KBM-7 (cell line): ENCODE measurements at regions not wholly inside any gene's neighbourhood (a gene's known extent, or its start where the extent isn't known, plus 50 kb on each side); places are given as distances from the start of the nearest gene placed in this dataset.
"Not testable (repeated sequence)": the region's sequence is repeated elsewhere in the genome, so short reads cannot be mapped to it uniquely, and the experiment has no call there.

ENCODE experiments used
- DNase-seq: peaks from one replicate; pipeline ENCODE4 v3.0.0-alpha.2; 2015
- in situ Hi-C: fragments of 300-500 bp; cut with MboI; formaldehyde crosslinking; loops from 2 replicates; pipeline ENCODE4 v1.14.3; 2020; ENCODE audit warnings: low sequenced_read_pairs, low pct_unique_long_range_greater_than_20kb, mixed read lengths

DNA sequence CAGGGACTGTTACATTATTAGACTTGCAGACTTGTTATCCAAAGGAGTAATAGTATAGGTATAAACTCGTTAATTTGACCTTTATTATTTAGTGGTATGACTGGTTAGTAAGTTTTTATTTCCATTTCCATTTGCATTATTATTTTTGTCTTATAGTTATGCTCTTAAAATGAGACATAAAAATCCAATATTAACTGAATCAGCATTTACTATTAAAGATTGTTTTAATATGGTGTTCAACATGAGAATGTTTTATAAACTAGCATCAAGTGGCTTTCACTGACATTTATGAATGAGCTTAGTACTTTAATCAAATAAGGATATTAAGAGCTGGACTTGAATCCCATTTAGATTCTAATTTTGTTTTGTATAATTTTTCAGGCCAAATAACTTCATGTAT is 228.1 kb upstream of the HAND2 start:
- DNase-seq: no peak
- in situ Hi-C loops: no loop called here

DNA sequence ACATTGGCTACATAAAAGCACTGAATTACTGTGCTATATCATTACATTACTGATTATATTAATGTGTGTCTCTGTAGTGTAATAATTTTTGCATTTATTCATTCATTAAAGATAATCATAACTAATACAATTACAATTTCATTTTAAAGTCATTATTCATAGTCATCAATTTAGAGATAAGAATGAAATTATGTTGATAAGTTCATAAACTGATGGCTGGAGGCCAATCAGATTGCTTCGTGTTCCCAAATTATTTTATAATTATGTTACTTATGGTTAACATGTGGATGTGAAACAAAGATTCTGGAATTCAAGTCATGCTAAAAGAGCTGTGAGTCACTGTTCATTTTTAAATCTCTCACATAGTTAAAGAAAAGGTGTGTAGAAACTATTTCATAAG is 223.4 kb upstream of the HAND2 start:
- no peak for DNase-seq
- in situ Hi-C loops: no loop called here

DNA sequence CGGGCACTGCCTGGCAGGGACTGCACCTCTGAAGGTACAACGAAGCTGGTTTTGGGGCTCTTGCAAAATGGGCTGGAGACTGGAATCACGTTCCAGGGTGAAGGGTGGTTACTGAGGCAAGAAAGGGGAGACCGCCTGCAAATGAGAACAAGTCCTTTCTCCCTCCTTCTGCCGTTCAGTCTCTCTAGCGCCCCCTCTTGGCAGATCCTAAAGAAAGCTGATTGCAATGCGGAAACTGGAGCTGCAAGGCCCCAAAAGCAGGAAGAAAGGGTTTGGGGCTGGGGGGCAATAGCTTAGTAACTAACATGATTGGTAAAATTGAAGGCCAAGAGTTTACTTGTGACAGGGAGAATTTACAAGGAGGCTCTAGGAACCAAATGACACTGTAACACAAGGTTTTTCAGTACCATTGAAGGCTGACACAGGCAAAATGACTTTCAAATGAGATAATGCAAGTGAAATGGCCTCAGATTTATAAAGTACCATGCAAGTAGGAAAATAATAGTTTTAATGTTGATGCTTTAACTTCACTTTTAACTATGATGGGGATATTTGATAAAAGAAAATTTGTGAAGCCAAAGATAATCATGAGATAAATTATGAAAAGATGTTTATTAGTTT is 222.7 kb upstream of the HAND2 start:
- in situ Hi-C loops: no loop called here

DNA sequence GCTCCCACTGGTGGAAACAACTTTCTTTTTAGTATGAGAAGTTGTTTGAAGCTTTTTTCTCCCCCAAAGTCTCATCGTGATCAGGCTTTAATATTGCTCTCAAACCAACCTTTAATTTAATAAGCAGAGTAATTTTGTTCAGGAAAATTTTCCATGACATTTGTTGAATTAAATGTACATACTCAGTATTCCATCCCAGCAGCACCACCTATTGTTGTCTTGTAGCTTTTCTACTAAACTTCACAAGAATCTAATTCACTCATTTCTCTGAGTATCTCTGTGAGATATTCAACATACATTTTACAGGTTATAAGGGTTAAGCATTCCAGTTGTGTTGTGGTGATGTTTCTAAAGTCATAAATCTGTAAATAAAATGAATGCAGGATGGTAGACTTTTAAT is 218.3 kb upstream of the HAND2 start:
- in situ Hi-C loops: no loop called here
- DNase-seq: no peak

More for the DNA sequence above, 222.7 kb upstream of the HAND2 start:
- DNase-seq: peak; percentile 76

- DNase-seq: no peak
- in situ Hi-C loops: no loop called here
Measured at GRCh38 chr4:173747537-173748257, 217.7 kb upstream of the HAND2 start.

GRCh38 chr4:173746424-173746823 is 216.4 kb upstream of the HAND2 start:
- in situ Hi-C loops: no loop called here
- DNase-seq: no peak

GRCh38 chr4:173745765-173746164 is 215.7 kb upstream of the HAND2 start:
- DNase-seq: no peak
- in situ Hi-C loops: no loop called here

DNA sequence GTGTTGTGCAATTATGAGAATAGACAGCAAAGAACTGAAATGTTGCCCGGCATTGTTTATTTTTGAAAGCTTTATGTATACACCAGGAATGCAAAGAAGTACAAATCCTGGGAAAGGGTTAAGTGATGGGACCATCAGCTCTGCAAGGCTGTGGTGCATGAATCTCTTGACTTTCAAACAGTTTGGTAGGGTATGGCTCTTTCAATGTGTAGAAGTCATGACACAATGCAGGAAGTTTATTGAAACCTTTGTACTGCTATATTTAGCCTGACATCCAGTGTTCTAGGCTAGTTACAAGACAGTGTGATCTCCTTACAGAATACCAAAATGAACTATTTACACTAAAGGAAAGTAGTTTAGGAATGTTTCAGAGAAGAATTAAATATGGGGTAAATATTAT is 206.8 kb upstream of the HAND2 start:
- in situ Hi-C loops: no loop called here
- DNase-seq: no peak

GRCh38 chr4:173735585-173735984 is 205.6 kb upstream of the HAND2 start:
- in situ Hi-C loops: no loop called here
- DNase-seq: no peak

DNA sequence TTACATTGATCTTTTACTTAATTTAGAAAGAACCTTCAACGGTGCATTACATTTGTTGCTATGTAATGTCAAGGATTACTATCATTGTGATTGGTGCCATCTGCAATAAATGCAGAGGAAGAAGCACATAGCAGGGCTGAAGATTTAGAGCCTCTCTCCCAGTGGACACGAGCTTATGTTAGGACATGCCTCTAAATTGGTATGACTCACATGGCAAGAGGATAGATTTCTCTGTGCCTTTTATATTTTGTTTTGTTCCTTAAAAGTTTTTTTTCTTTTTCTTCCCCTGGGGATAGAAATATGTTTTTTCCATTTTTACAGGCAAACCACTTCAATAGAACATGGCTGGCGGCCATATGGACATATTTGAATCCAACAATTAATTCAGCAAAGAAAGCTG is 205.0 kb upstream of the HAND2 start:
- no peak for DNase-seq
- in situ Hi-C loops: no loop called here

DNA sequence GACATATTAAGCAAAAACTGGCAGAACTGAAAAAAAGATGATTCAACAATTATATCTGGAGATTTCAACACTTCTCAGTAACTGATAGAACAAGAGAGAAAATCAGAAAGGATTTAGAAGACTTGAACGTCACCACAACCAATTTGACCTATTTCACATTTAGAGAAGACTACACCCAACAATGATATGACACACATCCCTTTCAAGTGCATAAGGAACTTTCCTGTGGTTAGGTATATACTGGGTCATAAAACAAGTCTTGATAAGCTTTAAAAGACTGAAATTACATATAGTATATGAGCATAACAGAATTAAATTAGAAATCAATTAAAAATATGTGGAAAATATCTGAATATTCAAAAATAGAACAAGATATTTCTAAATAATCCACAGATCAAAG is 201.2 kb upstream of the HAND2 start:
- no peak for DNase-seq
- in situ Hi-C loops: no loop called here

GRCh38 chr4:173722075-173722474 is 192.0 kb upstream of the HAND2 start:
- DNase-seq: no peak
- in situ Hi-C loops: no loop called here

DNA sequence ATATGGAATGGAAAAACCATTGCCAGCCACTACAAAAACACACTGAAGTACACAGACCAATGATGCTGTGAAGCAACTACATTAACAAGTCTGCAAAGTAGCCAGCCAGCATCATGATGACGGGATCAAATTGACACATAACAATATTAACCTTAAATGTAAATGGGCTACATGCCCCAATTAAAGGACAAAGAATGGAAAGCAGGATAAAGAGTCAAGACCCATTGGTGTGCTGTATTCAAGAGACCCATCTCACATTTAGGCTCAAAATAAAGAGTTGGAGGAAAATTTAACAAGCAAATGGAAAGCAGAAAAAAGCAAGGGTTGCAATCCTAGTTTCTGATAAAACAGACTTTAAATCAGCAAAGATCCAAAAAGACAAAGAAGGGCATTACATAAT is 188.5 kb upstream of the HAND2 start:
- DNase-seq, in situ Hi-C loops: not testable (repeated sequence)

GRCh38 chr4:173717581-173717980 is 187.6 kb upstream of the HAND2 start:
- in situ Hi-C loops: no loop called here
- DNase-seq: no peak

- in situ Hi-C loops: no loop called here
Measured at GRCh38 chr4:173714456-173714855, 184.4 kb upstream of the HAND2 start.

DNA sequence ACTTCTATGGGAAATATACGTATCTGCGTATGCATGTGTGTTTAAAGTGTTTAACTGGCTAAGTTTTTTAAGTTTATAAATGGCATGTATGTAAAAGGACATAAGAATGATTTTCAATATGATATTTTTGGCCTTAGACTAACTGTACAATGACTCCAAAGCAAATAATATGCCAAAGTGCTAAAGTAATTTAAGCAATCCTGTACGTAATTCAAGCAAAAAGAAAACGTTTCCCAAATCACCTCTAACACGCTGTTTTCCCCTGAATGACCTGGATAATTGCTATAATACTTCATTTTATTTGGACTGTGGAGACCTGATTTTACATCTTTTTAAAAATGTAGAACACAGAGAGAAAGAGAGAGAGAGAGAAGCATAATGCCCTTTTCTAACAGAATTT is 183.0 kb upstream of the HAND2 start:
- no peak for DNase-seq
- in situ Hi-C loops: no loop called here

More at GRCh38 chr4:173714456-173714855, 184.4 kb upstream of the HAND2 start:
- DNase-seq: no peak

GRCh38 chr4:173707658-173708419 is 177.8 kb upstream of the HAND2 start:
- no peak for DNase-seq
- in situ Hi-C loops: no loop called here

GRCh38 chr4:173704201-173704600 is 174.2 kb upstream of the HAND2 start:
- in situ Hi-C loops: no loop called here
- no peak for DNase-seq

GRCh38 chr4:173703021-173703420 is 173.0 kb upstream of the HAND2 start:
- in situ Hi-C loops: no loop called here
- no peak for DNase-seq

- DNase-seq: no peak
- in situ Hi-C loops: no loop called here
Measured at GRCh38 chr4:173700650-173701049, 170.6 kb upstream of the HAND2 start.
